Tibial nerve (tissue), 4 donors: ENCODE measurements at regions not wholly inside any gene's neighbourhood (a gene's known extent, or its start where the extent isn't known, plus 50 kb on each side); places are given as distances from the start of the nearest gene placed in this dataset.

Source experiments
- DNase-seq, 2 donors: peaks; one replicate each; pipeline ENCODE4 v3.0.0-alpha.2; 2019; ENCODE audit warnings: low spot score in 2 of 2
- H3K27ac ChIP-seq, 4 donors: fragments of 200-600 bp; sonication (generic) in 3 of 4; one replicate each; pipeline ENCODE4 v1.5.1; 2017 to 2019; ENCODE audit warnings: mild to moderate bottlenecking in 1 of 4
- H3K27me3 ChIP-seq, 2 donors: fragments of 200-600 bp; sonication (generic) in 1 of 2; one replicate each; pipeline versions ENCODE4 v1.5.1 to v1.6.0; 2017 to 2019
- H3K36me3 ChIP-seq, 3 donors: fragments of 200-600 bp; sonication (generic); one replicate each; pipeline ENCODE4 v1.5.1; 2018 to 2019
- H3K4me1 ChIP-seq, 4 donors: fragments of 200-600 bp; sonication (generic) in 3 of 4; one replicate each; pipeline ENCODE4 v1.5.1; 2017 to 2019
- H3K4me3 ChIP-seq, 4 donors: fragments of 200-600 bp; sonication (generic) in 3 of 4; one replicate each; pipeline ENCODE4 v1.5.1; 2017 to 2019; ENCODE audit warnings: mild to moderate bottlenecking in 1 of 4, moderate library complexity in 1 of 4
- H3K9me3 ChIP-seq, 4 donors: fragments of 200-600 bp; sonication (generic) in 3 of 4; one replicate each; pipeline ENCODE4 v1.5.1; 2017 to 2019
- EP300 ChIP-seq, 2 donors: sonication (generic); formaldehyde crosslinking; IDR thresholded peaks; one replicate each; pipeline ENCODE4 v1.6.1; 2017; ENCODE audit warnings: antibody characterized with exemption in 2 of 2, mild to moderate bottlenecking in 1 of 2
- POLR2A ChIP-seq, 2 donors: fragments of 450-650 bp; IDR thresholded peaks; one replicate each; pipeline ENCODE4 v1.6.1; 2017; ENCODE audit warnings: antibody characterized with exemption in 2 of 2, mild to moderate bottlenecking in 2 of 2, moderate library complexity in 2 of 2
- WGBS, 2 donors: methylation state at CpG; one replicate each; pipeline ENCODE4 v1.1.5; 2018; 5-methylcytosine and 5-hydroxymethylcytosine counted together
- TF ChIP-seq, protein P1 (sequence below), 5 experiments: fragments of 200-600 bp in 3 of 5; fragments of 450-650 bp in 2 of 5; sonication (generic) in 3 of 5; IDR thresholded peaks; one replicate each; pipeline ENCODE4 v1.5.1; 2016 to 2019; ENCODE audit warnings: antibody characterized with exemption in 5 of 5, mild to moderate bottlenecking in 3 of 5, moderate library complexity in 2 of 5

- 56 to 69% methylated on average over 7 of the region's 7 CpGs for WGBS, 2 donors
- Histone ChIP-seq H3K4me3 (no peak overlapping the region), H3K36me3 (no peaks in the 10 kb centered on the region), H3K27me3 (no peaks in the 10 kb centered on the region), H3K4me1 (no peaks in the 10 kb centered on the region), H3K27ac (no peak overlapping the region), H3K9me3 (no peaks in the 10 kb centered on the region)
- no peak for DNase-seq
- no peak for TF ChIP-seq EP300 (IDR thresholded peaks at IDR 0.05)
- TF ChIP-seq POLR2A (IDR thresholded peaks at IDR 0.05), result no peak
- TF ChIP-seq, protein P1, sequence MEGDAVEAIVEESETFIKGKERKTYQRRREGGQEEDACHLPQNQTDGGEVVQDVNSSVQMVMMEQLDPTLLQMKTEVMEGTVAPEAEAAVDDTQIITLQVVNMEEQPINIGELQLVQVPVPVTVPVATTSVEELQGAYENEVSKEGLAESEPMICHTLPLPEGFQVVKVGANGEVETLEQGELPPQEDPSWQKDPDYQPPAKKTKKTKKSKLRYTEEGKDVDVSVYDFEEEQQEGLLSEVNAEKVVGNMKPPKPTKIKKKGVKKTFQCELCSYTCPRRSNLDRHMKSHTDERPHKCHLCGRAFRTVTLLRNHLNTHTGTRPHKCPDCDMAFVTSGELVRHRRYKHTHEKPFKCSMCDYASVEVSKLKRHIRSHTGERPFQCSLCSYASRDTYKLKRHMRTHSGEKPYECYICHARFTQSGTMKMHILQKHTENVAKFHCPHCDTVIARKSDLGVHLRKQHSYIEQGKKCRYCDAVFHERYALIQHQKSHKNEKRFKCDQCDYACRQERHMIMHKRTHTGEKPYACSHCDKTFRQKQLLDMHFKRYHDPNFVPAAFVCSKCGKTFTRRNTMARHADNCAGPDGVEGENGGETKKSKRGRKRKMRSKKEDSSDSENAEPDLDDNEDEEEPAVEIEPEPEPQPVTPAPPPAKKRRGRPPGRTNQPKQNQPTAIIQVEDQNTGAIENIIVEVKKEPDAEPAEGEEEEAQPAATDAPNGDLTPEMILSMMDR (IDR thresholded peaks at IDR 0.05), result no peak
Observed at GRCh38 chr1:116243333-116244054, 129.6 kb upstream of the ATP1A1 start.

- DNase-seq, result no peak
- H3K36me3 ChIP-seq, result no peaks in the 10 kb centered on the region
- H3K27ac ChIP-seq, result no peak overlapping the region
- 64 to 73% methylated on average over 3 of the region's 3 CpGs for WGBS, 2 donors
- H3K27me3 ChIP-seq, result no peaks in the 10 kb centered on the region
- no peaks in the 10 kb centered on the region for H3K9me3 ChIP-seq
- no peak for TF ChIP-seq EP300 (IDR thresholded peaks at IDR 0.05)
- TF ChIP-seq, protein P1 (IDR thresholded peaks at IDR 0.05), result no peak
- no peak for TF ChIP-seq POLR2A (IDR thresholded peaks at IDR 0.05)
- H3K4me3 ChIP-seq, result no peak overlapping the region
- no peaks in the 10 kb centered on the region for H3K4me1 ChIP-seq
Observed at GRCh38 chr1:116246174-116246573, 126.9 kb upstream of the ATP1A1 start.

GRCh38 chr1:116252271-116252670 lies 120.8 kb upstream of the ATP1A1 start:
- WGBS, 2 donors, result 51 to 57% methylated on average over 1 of the region's 1 CpG
- H3K4me3 ChIP-seq, result no peak overlapping the region
- H3K27ac ChIP-seq, result no peak overlapping the region
- no peak for DNase-seq
- TF ChIP-seq POLR2A (IDR thresholded peaks at IDR 0.05), result no peak
- TF ChIP-seq, protein P1 (IDR thresholded peaks at IDR 0.05), result no peak
- TF ChIP-seq EP300 (IDR thresholded peaks at IDR 0.05), result no peak
- H3K4me1 ChIP-seq, result no peaks in the 10 kb centered on the region
- H3K27me3 ChIP-seq, result no peaks in the 10 kb centered on the region
- H3K9me3 ChIP-seq, result no peaks in the 10 kb centered on the region
- no peaks in the 10 kb centered on the region for H3K36me3 ChIP-seq

DNA sequence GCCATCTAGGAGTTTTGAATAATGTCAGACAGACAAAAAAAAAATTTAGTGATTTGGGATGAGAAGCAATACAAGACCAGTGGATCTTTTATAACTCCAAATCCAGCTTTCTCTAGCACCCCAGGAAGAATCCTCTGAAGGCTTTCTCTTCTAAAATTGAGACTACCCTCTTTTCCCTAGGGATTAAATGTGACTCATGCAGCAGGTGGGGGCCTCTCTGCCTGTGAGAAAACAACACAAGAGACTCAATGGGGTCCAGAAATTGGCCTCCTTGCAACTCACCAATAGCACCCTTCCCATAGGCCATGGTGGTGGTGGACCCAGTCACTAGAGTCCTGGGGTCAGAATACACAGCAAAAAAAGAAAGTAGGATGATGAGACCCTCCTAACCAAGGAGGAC lies 120.3 kb upstream of the ATP1A1 start:
- H3K9me3 ChIP-seq, result no peaks in the 10 kb centered on the region
- no peak for DNase-seq
- H3K4me1 ChIP-seq, result no peaks in the 10 kb centered on the region
- no peaks in the 10 kb centered on the region for H3K27me3 ChIP-seq
- H3K27ac ChIP-seq, result no peak overlapping the region
- H3K4me3 ChIP-seq, result no peak overlapping the region
- H3K36me3 ChIP-seq, result no peaks in the 10 kb centered on the region
- no peak for TF ChIP-seq EP300 (IDR thresholded peaks at IDR 0.05)
- TF ChIP-seq, protein P1 (IDR thresholded peaks at IDR 0.05), result no peak
- TF ChIP-seq POLR2A (IDR thresholded peaks at IDR 0.05), result no peak

DNA sequence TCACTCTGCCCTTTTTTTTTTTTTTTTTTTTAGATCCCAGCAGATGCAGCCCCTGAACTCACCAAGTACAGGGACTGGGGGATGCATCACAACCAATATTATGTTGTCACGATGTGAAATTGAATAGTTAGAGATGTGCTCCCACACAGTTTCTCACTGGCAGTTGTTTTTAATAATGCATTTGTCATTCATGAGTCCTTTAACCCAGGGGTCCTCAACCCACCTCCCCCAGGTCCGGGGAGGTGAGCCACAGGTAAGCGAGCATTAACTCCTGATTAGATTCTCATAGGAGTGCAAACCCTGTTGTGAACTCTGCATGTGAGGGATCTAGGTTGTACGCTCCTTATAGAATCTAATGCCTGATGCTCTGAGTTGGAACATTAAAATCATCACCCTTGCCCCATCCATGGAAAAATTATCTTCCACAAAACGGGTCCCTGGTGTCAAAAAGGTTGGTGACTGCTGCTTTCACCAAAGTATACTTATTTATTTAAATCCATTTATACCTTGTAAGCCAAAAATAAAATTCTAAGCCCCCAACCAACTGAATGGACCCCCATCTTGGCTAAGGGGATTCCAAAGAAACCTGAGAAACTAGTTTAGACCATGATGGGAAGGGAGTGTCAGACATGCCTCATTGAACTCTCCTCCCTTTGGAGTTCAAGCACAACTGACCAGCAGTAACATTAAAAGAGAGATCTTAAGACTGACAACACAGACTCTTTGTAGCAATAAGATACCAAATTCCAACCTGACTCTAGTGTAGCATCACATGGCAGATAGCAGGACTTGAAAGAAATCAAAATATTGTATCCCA lies 119.3 kb upstream of the ATP1A1 start:
- Histone ChIP-seq H3K9me3 (no peaks in the 10 kb centered on the region), H3K36me3 (no peaks in the 10 kb centered on the region), H3K4me3 (no peak overlapping the region), H3K27ac (no peak overlapping the region), H3K27me3 (no peaks in the 10 kb centered on the region), H3K4me1 (no peaks in the 10 kb centered on the region)
- WGBS, 2 donors, result 88 to 92% methylated on average over 5 of the region's 5 CpGs
- TF ChIP-seq POLR2A (IDR thresholded peaks at IDR 0.05), result no peak
- no peak for TF ChIP-seq EP300 (IDR thresholded peaks at IDR 0.05)
- TF ChIP-seq, protein P1 (IDR thresholded peaks at IDR 0.05), result no peak
- no peak for DNase-seq
